WTC11 (cell line): ENCODE measurements at regions not wholly inside any gene's neighbourhood (a gene's known extent, or its start where the extent isn't known, plus 50 kb on each side); places are given as distances from the start of the nearest gene placed in this dataset.

ENCODE experiments used
- ATAC-seq: fragments of 200-7000 bp; cut with Tn5 transposase; 2 replicates; pipeline ENCODE4 v1.10.0; 2021; ENCODE audit warnings: mild to moderate bottlenecking, moderate library complexity
- CTCF ChIA-PET: fragments of 300-600 bp; sonication (Branson Sonifier 250); formaldehyde crosslinking; loops from one replicate; lab custom pipeline; 2021; ENCODE audit warnings: antibody characterized with exemption; lab: Charles Lee
- POLR2A ChIA-PET: fragments of 350-600 bp; sonication (Branson Sonifier 250); formaldehyde crosslinking; loops from one replicate; lab custom pipeline; 2021; ENCODE audit warnings: antibody characterized with exemption; lab: Charles Lee
- DNase-seq: peaks from one replicate; pipeline ENCODE4 v3.0.0; 2021; ENCODE audit warnings: low spot score
- H3K27ac Mint-ChIP-seq: 2 replicates; pipeline ENCODE4 v1.8.0; 2021; ENCODE audit warnings: mixed read lengths
- H3K27me3 Mint-ChIP-seq: 2 replicates; pipeline ENCODE4 v1.8.0; 2021; ENCODE audit warnings: low read depth, mild to moderate bottlenecking, moderate library complexity, mixed read lengths
- H3K36me3 Mint-ChIP-seq: 2 replicates; pipeline ENCODE4 v1.8.0; 2021; ENCODE audit warnings: mixed read lengths
- H3K4me1 Mint-ChIP-seq: 2 replicates; pipeline ENCODE4 v1.8.0; 2022; ENCODE audit warnings: mixed read lengths
- H3K4me3 Mint-ChIP-seq: 2 replicates; pipeline ENCODE4 v1.8.0; 2021; ENCODE audit warnings: mild to moderate bottlenecking, moderate library complexity, mixed read lengths
- H3K9me3 Mint-ChIP-seq: 2 replicates; pipeline ENCODE4 v1.8.0; 2021; ENCODE audit warnings: mixed read lengths
- ATF2 ChIP-seq: sonication (generic); formaldehyde crosslinking; IDR thresholded peaks from 2 replicates; pipeline ENCODE4 v1.8.1; 2022; ENCODE audit warnings: low read depth, missing genetic modification reagents, borderline replicate concordance
- ATF3 ChIP-seq: sonication (generic); formaldehyde crosslinking; conservative IDR thresholded peaks from 2 replicates; pipeline ENCODE4 v1.8.1; 2022; ENCODE audit warnings: mild to moderate bottlenecking, missing genetic modification reagents
- CREB1 ChIP-seq: sonication (generic); formaldehyde crosslinking; IDR thresholded peaks from 2 replicates; pipeline ENCODE4 v1.8.0; 2023; ENCODE audit warnings: mild to moderate bottlenecking, missing genetic modification reagents
- EMX1 ChIP-seq: fragments of 250-450 bp; sonication (Bioruptor Pico); IDR thresholded peaks from 2 replicates; pipeline ENCODE4 v1.8.0; 2021; ENCODE audit warnings: mild to moderate bottlenecking
- ESRRA ChIP-seq: sonication (generic); formaldehyde crosslinking; IDR thresholded peaks from 2 replicates; pipeline ENCODE4 v1.8.1; 2022; ENCODE audit warnings: mild to moderate bottlenecking, missing genetic modification reagents, borderline replicate concordance
- FOXJ3 ChIP-seq: sonication (generic); formaldehyde crosslinking; IDR thresholded peaks from 2 replicates; pipeline ENCODE4 v1.9.0; 2021; ENCODE audit warnings: missing genetic modification reagents, mild to moderate bottlenecking, borderline replicate concordance
- FOXP4 ChIP-seq: sonication (generic); formaldehyde crosslinking; IDR thresholded peaks from 2 replicates; pipeline ENCODE4 v1.8.0; 2022; ENCODE audit warnings: mild to moderate bottlenecking, missing genetic modification reagents
- GABPB1 ChIP-seq: sonication (generic); formaldehyde crosslinking; IDR thresholded peaks from 2 replicates; pipeline ENCODE4 v1.8.1; 2023; ENCODE audit warnings: mild to moderate bottlenecking, missing genetic modification reagents
- GRHL2 ChIP-seq: fragments of 250-450 bp; sonication (Bioruptor Pico); IDR thresholded peaks from 2 replicates; pipeline ENCODE4 v1.8.0; 2022; ENCODE audit warnings: mild to moderate bottlenecking, moderate library complexity; ENCODE audit not compliant: insufficient replicate concordance, severe bottlenecking
- HMGA2 ChIP-seq: fragments of 250-450 bp; sonication (Bioruptor Pico); IDR thresholded peaks from 2 replicates; pipeline ENCODE4 v1.4.0; 2021; ENCODE audit warnings: mild to moderate bottlenecking, moderate library complexity
- MLX ChIP-seq: sonication (generic); formaldehyde crosslinking; IDR thresholded peaks from 2 replicates; pipeline ENCODE4 v1.8.1; 2023; ENCODE audit warnings: mild to moderate bottlenecking, missing genetic modification reagents, moderate library complexity
- NFE2L1 ChIP-seq: sonication (generic); formaldehyde crosslinking; IDR thresholded peaks from 2 replicates; pipeline ENCODE4 v1.8.1; 2023; ENCODE audit warnings: missing genetic modification reagents
- OVOL2 ChIP-seq: fragments of 250-450 bp; sonication (Bioruptor Pico); IDR thresholded peaks from 2 replicates; pipeline ENCODE4 v1.9.0; 2021; ENCODE audit warnings: mild to moderate bottlenecking, borderline replicate concordance
- PRRX2 ChIP-seq: fragments of 250-450 bp; sonication (Bioruptor Pico); IDR thresholded peaks from 2 replicates; pipeline ENCODE4 v1.8.0; 2021; ENCODE audit warnings: mild to moderate bottlenecking
- RORB ChIP-seq: fragments of 250-450 bp; sonication (Bioruptor Pico); IDR thresholded peaks from 2 replicates; pipeline ENCODE4 v1.9.0; 2021; ENCODE audit warnings: mild to moderate bottlenecking
- SMAD4 ChIP-seq: sonication (generic); formaldehyde crosslinking; IDR thresholded peaks from 2 replicates; pipeline ENCODE4 v1.8.0; 2022; ENCODE audit warnings: mild to moderate bottlenecking, missing genetic modification reagents
- TCF7 ChIP-seq: sonication (generic); formaldehyde crosslinking; IDR thresholded peaks from 2 replicates; pipeline ENCODE4 v1.8.0; 2022; ENCODE audit warnings: mild to moderate bottlenecking, low read depth, missing genetic modification reagents, moderate library complexity
- ZNF232 ChIP-seq: sonication (generic); formaldehyde crosslinking; IDR thresholded peaks from 2 replicates; pipeline ENCODE4 v1.8.0; 2022; ENCODE audit warnings: mild to moderate bottlenecking, missing genetic modification reagents
- TF ChIP-seq, protein P1 (sequence below): fragments of 250-450 bp; sonication (Bioruptor Pico); IDR thresholded peaks from 2 replicates; pipeline ENCODE4 v2.1.2; 2022; ENCODE audit warnings: mild to moderate bottlenecking, moderate library complexity
- TF ChIP-seq, protein P2 (sequence below): sonication (generic); formaldehyde crosslinking; IDR thresholded peaks from 2 replicates; pipeline ENCODE4 v1.8.1; 2023; ENCODE audit warnings: mild to moderate bottlenecking, missing genetic modification reagents

DNA sequence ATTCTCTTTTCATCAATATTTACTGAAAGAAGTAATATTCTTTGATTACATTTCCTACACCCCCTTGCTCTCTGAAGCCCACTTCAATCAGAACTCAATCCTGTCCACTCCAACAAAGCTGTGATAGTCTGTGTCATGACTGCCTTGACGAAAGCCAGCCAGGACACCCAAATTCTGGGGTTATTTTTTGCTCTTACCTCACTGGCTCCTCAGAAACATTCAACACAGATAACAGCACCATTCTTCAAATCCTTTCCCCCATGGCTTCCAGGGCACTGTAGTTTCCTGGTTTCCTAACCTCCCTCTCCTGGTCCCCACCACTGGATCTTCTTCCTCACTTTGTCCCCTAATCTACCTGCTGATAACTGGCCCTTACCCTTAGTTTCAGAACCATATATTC is 106.1 kb upstream of the FER start:
- ATAC-seq (no peak), DNase-seq (no peak)
- H3K9me3 Mint-ChIP-seq, result peaks cover 7% of the 10 kb centered on the region
- peak overlapping the region; percentile 47; the same call in 1 of the 2 replicates for H3K27ac Mint-ChIP-seq
- peaks cover 24% of the 10 kb centered on the region for H3K4me1 Mint-ChIP-seq
- CTCF ChIA-PET, result interaction anchor here (0.5 to 2.6 kb wide), 26 partner anchors 8 to 1047 kb away, joined by 3 to 14 read pairs (median 3); no protein-coding TSS in a partner anchor
- H3K4me3 Mint-ChIP-seq, result no peak overlapping the region
- H3K27me3 Mint-ChIP-seq, result no peaks in the 10 kb centered on the region
- POLR2A ChIA-PET, result interaction anchor here (0.5 kb wide), 1 partner anchor 768 kb away, joined by 6 read pairs; the partner anchor contains the start of gene PJA2
- H3K36me3 Mint-ChIP-seq, result peaks cover 4% of the 10 kb centered on the region
- no peak for TF ChIP-seq EMX1 (CRISPR knock-in tag)
- no peak for TF ChIP-seq PRRX2 (CRISPR knock-in tag)
- TF ChIP-seq MLX (CRISPR knock-in tag), result no peak
- TF ChIP-seq RORB (CRISPR knock-in tag), result no peak
- no peak for TF ChIP-seq ESRRA (CRISPR knock-in tag)
- TF ChIP-seq CREB1 (CRISPR knock-in tag), result no peak
- TF ChIP-seq, protein P1, sequence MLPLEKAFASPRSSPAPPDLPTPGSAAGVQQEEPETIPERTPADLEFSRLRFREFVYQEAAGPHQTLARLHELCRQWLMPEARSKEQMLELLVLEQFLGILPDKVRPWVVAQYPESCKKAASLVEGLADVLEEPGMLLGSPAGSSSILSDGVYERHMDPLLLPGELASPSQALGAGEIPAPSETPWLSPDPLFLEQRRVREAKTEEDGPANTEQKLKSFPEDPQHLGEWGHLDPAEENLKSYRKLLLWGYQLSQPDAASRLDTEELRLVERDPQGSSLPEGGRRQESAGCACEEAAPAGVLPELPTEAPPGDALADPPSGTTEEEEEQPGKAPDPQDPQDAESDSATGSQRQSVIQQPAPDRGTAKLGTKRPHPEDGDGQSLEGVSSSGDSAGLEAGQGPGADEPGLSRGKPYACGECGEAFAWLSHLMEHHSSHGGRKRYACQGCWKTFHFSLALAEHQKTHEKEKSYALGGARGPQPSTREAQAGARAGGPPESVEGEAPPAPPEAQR (CRISPR knock-in tag), result no peak
- TF ChIP-seq GRHL2 (CRISPR knock-in tag), result no peak
- TF ChIP-seq TCF7, result no peak
- no peak for TF ChIP-seq OVOL2 (CRISPR knock-in tag)
- no peak for TF ChIP-seq ATF2 (CRISPR knock-in tag)
- TF ChIP-seq GABPB1 (CRISPR knock-in tag), result no peak
- no peak for TF ChIP-seq FOXJ3 (CRISPR knock-in tag)

- H3K27me3 Mint-ChIP-seq, result no peaks in the 10 kb centered on the region
- no peak overlapping the region for H3K4me3 Mint-ChIP-seq
- ATAC-seq, result no peak
- no peak for DNase-seq
- TF ChIP-seq PRRX2 (CRISPR knock-in tag) (no peak), FOXJ3 (CRISPR knock-in tag) (no peak), ATF3 (CRISPR knock-in tag) (no peak), MLX (CRISPR knock-in tag) (no peak), ZNF232 (CRISPR knock-in tag) (no peak), HMGA2 (CRISPR knock-in tag) (no peak), CREB1 (CRISPR knock-in tag) (no peak), TCF7 (no peak), NFE2L1 (CRISPR knock-in tag) (no peak), SMAD4 (CRISPR knock-in tag) (no peak), ESRRA (CRISPR knock-in tag) (no peak), FOXP4 (CRISPR knock-in tag) (no peak)
- TF ChIP-seq, protein P2, sequence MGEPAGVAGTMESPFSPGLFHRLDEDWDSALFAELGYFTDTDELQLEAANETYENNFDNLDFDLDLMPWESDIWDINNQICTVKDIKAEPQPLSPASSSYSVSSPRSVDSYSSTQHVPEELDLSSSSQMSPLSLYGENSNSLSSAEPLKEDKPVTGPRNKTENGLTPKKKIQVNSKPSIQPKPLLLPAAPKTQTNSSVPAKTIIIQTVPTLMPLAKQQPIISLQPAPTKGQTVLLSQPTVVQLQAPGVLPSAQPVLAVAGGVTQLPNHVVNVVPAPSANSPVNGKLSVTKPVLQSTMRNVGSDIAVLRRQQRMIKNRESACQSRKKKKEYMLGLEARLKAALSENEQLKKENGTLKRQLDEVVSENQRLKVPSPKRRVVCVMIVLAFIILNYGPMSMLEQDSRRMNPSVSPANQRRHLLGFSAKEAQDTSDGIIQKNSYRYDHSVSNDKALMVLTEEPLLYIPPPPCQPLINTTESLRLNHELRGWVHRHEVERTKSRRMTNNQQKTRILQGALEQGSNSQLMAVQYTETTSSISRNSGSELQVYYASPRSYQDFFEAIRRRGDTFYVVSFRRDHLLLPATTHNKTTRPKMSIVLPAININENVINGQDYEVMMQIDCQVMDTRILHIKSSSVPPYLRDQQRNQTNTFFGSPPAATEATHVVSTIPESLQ (CRISPR knock-in tag), result no peak
- H3K27ac Mint-ChIP-seq, result no peak overlapping the region
- peaks cover 39% of the 10 kb centered on the region for H3K4me1 Mint-ChIP-seq
- CTCF ChIA-PET, result interaction anchor here (1.2 kb wide), 1 partner anchor 1049 kb away, joined by 3 read pairs; no protein-coding TSS in a partner anchor
- H3K36me3 Mint-ChIP-seq, result no peaks in the 10 kb centered on the region
- no peaks in the 10 kb centered on the region for H3K9me3 Mint-ChIP-seq
- POLR2A ChIA-PET, result no interaction called here
These were observed 108.3 kb upstream of the FER start for GRCh38 chr5:108639366-108639765.
